AG04450 (cell line): ENCODE measurements at regions not wholly inside any gene's neighbourhood (a gene's known extent, or its start where the extent isn't known, plus 50 kb on each side); places are given as distances from the start of the nearest gene placed in this dataset.

Source experiments
- CTCF ChIA-PET: fragments of 300-600, 350-600 bp; formaldehyde crosslinking; extraction: SDS; loops from one replicate; lab custom pipeline; 2022; ENCODE audit warnings: antibody characterized with exemption, inconsistent platforms; lab: Charles Lee
- POLR2A ChIA-PET: fragments of 350-600 bp; formaldehyde crosslinking; extraction: SDS; loops from one replicate; lab custom pipeline; 2021; ENCODE audit warnings: antibody characterized with exemption, inconsistent platforms; lab: Yijun Ruan, JAX
- DNase-seq: peaks from one replicate; pipeline ENCODE4 v3.0.0-alpha.2; 2011; ENCODE audit warnings: low read depth, low spot score
- H3K27ac ChIP-seq: one replicate; pipeline ENCODE4 v1.5.1; 2012; ENCODE audit warnings: low read depth, low read length, control low read depth
- H3K27me3 ChIP-seq: one replicate; pipeline ENCODE4 v1.6.0; 2012; ENCODE audit warnings: low read length; ENCODE audit not compliant: control insufficient read depth, insufficient read depth
- H3K4me3 ChIP-seq: 2 replicates; pipeline ENCODE4 v1.5.1; 2011; ENCODE audit warnings: mild to moderate bottlenecking, low read depth, low read length, control low read depth
- H3K9me3 ChIP-seq: 2 replicates; pipeline ENCODE4 v1.5.1; 2012; ENCODE audit warnings: low read length; ENCODE audit not compliant: control insufficient read depth, insufficient read depth
- CTCF ChIP-seq: IDR thresholded peaks from 2 replicates; pipeline ENCODE4 v1.5.1; 2011; ENCODE audit warnings: low read depth, low read length, control low read depth, inconsistent platforms

- no peaks in the 10 kb centered on the region for H3K27me3 ChIP-seq
- ChIA-PET CTCF (no interaction called here), POLR2A (no interaction called here)
- no peak overlapping the region for H3K27ac ChIP-seq
- H3K9me3 ChIP-seq = peaks cover 20% of the 10 kb centered on the region
- no peak for DNase-seq
- H3K4me3 ChIP-seq = no peak overlapping the region
- no peak for TF ChIP-seq CTCF
Observed at GRCh38 chr17:17419166-17419565, 57.6 kb upstream of the MED9 start.

GRCh38 chr17:17419631-17420030 lies 57.2 kb upstream of the MED9 start:
- peaks cover 25% of the 10 kb centered on the region for H3K9me3 ChIP-seq
- POLR2A ChIA-PET = no interaction called here
- TF ChIP-seq CTCF = no peak
- no peaks in the 10 kb centered on the region for H3K27me3 ChIP-seq
- DNase-seq = no peak
- CTCF ChIA-PET = no interaction called here
- H3K27ac ChIP-seq = no peak overlapping the region
- no peak overlapping the region for H3K4me3 ChIP-seq

- CTCF ChIA-PET = no interaction called here
- Histone ChIP-seq H3K27me3 (no peaks in the 10 kb centered on the region), H3K9me3 (peaks cover 29% of the 10 kb centered on the region), H3K27ac (no peak overlapping the region), H3K4me3 (no peak overlapping the region)
- TF ChIP-seq CTCF = no peak
- no peak for DNase-seq
- POLR2A ChIA-PET = no interaction called here
Observed at GRCh38 chr17:17420082-17420481, 56.7 kb upstream of the MED9 start.

GRCh38 chr17:17420561-17421269 lies 56.1 kb upstream of the MED9 start:
- no peak overlapping the region for H3K27ac ChIP-seq
- H3K4me3 ChIP-seq = no peak overlapping the region
- ChIA-PET CTCF (no interaction called here), POLR2A (no interaction called here)
- DNase-seq = no peak
- H3K27me3 ChIP-seq = no peaks in the 10 kb centered on the region
- peaks cover 33% of the 10 kb centered on the region for H3K9me3 ChIP-seq
- TF ChIP-seq CTCF = no peak

GRCh38 chr17:17421346-17422216 lies 55.2 kb upstream of the MED9 start:
- TF ChIP-seq CTCF = no peak
- POLR2A ChIA-PET = no interaction called here
- Histone ChIP-seq H3K4me3 (no peak overlapping the region), H3K27ac (no peak overlapping the region), H3K9me3 (peaks cover 33% of the 10 kb centered on the region), H3K27me3 (no peaks in the 10 kb centered on the region)
- CTCF ChIA-PET = no interaction called here
- DNase-seq = no peak
